Adrenal gland (tissue), 9 donors: ENCODE measurements at regions not wholly inside any gene's neighbourhood (a gene's known extent, or its start where the extent isn't known, plus 50 kb on each side); places are given as distances from the start of the nearest gene placed in this dataset.

Source experiments
- DNase-seq, 7 donors: peaks; one replicate each; pipeline ENCODE4 v3.0.0-alpha.2; 2019 to 2020
- H3K27ac ChIP-seq, 5 donors: fragments of 200-600 bp; sonication (generic) in 4 of 5; 1 replicate in 3 of 5; 2 replicates in 2 of 5; pipeline versions ENCODE4 v1.5.1 to v1.8.0; 2016 to 2020; ENCODE audit warnings: mild to moderate bottlenecking in 1 of 5
- H3K27me3 ChIP-seq: fragments of 200-600 bp; 2 replicates; pipeline ENCODE4 v1.8.0; 2021
- H3K36me3 ChIP-seq, 2 donors: fragments of 200-600 bp; replicated peaks in 1 of 2; 1 replicate in 1 of 2; 2 replicates in 1 of 2; pipeline versions ENCODE4 v1.5.1 to v1.8.0; 2018 to 2022
- H3K4me1 ChIP-seq, 2 donors: fragments of 200-600 bp; replicated peaks in 1 of 2; 1 replicate in 1 of 2; 2 replicates in 1 of 2; pipeline versions ENCODE4 v1.5.1 to v1.8.0; 2018 to 2021
- H3K4me3 ChIP-seq, 4 donors: fragments of 200-600 bp; sonication (generic) in 3 of 4; one replicate each; pipeline ENCODE4 v1.5.1; 2016 to 2018
- H3K9me3 ChIP-seq, 3 donors: fragments of 200-600 bp; sonication (generic) in 1 of 3; replicated peaks in 1 of 3; 1 replicate in 2 of 3; 2 replicates in 1 of 3; pipeline versions ENCODE4 v1.5.1 to v1.8.0; 2016 to 2021
- POLR2A ChIP-seq, 2 donors: fragments of 450-650 bp; IDR thresholded peaks; one replicate each; pipeline ENCODE4 v1.6.1; 2017; ENCODE audit warnings: antibody characterized with exemption in 2 of 2, mild to moderate bottlenecking in 2 of 2, moderate library complexity in 1 of 2
- whole genome bisulfite sequencing, 4 donors: extraction: QIAGEN DNeasy Blood & Tissue Kit in 2 of 4; methylation state at CpG; one replicate each; pipeline versions ENCODE4 v1.1.5 to v1.1.7; 2013 to 2017; 5-methylcytosine and 5-hydroxymethylcytosine counted together
- intact Hi-C, 2 donors: fragments of 100-400 bp; cut with DNase I; formaldehyde crosslinking; loops; one replicate each; pipeline versions ENCODE4 v1.14.1 to v1.15.0; 2022 to 2023
- TF ChIP-seq, protein P1 (sequence below), 6 experiments: fragments of 450-650 bp in 4 of 6; fragments of 200-600 bp in 2 of 6; sonication (generic) in 1 of 6; IDR thresholded peaks; 1 replicate in 5 of 6; 2 replicates in 1 of 6; pipeline versions ENCODE4 v1.5.1 to v1.8.0; 2016 to 2021; ENCODE audit warnings: antibody characterized with exemption in 6 of 6, mild to moderate bottlenecking in 2 of 6, moderate library complexity in 1 of 6
- donor health status: healthy with polysubstance abuse.
- donor health status: Bipolar disorder and iron deficiency.
- donor health status: DM: yes; HTN: yes; CAD: no.
- donor health status: DM: no; HTN: no; CAD: no.
- donor health status: DM: no; HTN: no; CAD: no.

DNA sequence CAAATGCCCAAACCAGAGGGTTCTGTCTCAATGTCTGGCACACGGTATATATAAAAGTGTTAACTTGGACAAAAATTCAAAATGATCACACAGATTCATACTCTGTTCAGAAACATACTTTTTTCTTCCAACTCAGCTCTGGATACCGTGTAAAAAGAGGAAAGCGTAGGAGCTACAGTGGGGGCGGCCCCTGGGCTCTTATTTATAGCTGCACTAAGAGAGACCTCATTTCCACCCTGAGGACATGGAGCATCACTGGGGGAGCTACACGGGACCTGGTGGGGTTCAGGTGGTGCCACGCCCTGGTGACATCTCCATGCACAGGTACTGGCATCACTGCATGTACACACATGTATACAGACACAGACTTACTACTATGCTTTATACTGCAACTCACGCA is 185.9 kb upstream of the FOXQ1 start:
- H3K27ac ChIP-seq, result no peak overlapping the region

DNA sequence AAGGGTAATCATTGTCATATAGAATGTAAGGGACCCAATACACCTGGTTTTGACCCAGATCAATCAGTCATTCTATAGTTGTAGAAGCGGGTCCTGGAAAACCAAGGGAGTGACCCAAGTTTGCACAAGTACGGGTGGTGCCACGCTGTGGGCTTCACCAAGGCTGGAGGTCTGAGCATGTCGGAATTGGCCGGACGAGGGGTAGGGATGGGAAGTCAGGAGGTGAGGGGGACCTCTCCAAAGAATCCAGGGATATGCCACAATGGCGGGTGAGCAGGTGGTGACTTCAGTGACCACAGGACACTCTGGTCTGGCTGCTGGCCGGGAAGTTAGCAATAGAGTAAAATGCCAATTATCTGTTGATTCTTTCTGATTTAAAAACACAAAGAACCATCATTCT is 186.6 kb upstream of the FOXQ1 start:
- DNase-seq, result no peak
- H3K4me1 ChIP-seq, result no peaks in the 10 kb centered on the region
- no peak overlapping the region for H3K4me3 ChIP-seq
- intact Hi-C loops, result no loop called here
- no peak overlapping the region for H3K27ac ChIP-seq
- WGBS, 4 donors, result 84 to 96% (median 91%) methylated on average over 8 of the region's 8 CpGs
- TF ChIP-seq POLR2A (IDR thresholded peaks at IDR 0.05), result no peak
- TF ChIP-seq, protein P1, sequence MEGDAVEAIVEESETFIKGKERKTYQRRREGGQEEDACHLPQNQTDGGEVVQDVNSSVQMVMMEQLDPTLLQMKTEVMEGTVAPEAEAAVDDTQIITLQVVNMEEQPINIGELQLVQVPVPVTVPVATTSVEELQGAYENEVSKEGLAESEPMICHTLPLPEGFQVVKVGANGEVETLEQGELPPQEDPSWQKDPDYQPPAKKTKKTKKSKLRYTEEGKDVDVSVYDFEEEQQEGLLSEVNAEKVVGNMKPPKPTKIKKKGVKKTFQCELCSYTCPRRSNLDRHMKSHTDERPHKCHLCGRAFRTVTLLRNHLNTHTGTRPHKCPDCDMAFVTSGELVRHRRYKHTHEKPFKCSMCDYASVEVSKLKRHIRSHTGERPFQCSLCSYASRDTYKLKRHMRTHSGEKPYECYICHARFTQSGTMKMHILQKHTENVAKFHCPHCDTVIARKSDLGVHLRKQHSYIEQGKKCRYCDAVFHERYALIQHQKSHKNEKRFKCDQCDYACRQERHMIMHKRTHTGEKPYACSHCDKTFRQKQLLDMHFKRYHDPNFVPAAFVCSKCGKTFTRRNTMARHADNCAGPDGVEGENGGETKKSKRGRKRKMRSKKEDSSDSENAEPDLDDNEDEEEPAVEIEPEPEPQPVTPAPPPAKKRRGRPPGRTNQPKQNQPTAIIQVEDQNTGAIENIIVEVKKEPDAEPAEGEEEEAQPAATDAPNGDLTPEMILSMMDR (IDR thresholded peaks at IDR 0.05), result no peak
- no peaks in the 10 kb centered on the region for H3K27me3 ChIP-seq
- H3K36me3 ChIP-seq, result no peaks in the 10 kb centered on the region
- H3K9me3 ChIP-seq, result no peaks in the 10 kb centered on the region

More for the DNA sequence above, 185.9 kb upstream of the FOXQ1 start:
- H3K27me3 ChIP-seq, result no peaks in the 10 kb centered on the region
- TF ChIP-seq, protein P1 (IDR thresholded peaks at IDR 0.05), result no peak
- no peak for TF ChIP-seq POLR2A (IDR thresholded peaks at IDR 0.05)
- H3K9me3 ChIP-seq, result no peaks in the 10 kb centered on the region
- 79 to 86% (median 84%) methylated on average over 7 of the region's 7 CpGs for whole genome bisulfite sequencing, 4 donors
- no peak overlapping the region for H3K4me3 ChIP-seq
- no peak for DNase-seq
- intact Hi-C loops, result no loop called here
- H3K4me1 ChIP-seq, result no peaks in the 10 kb centered on the region
- no peaks in the 10 kb centered on the region for H3K36me3 ChIP-seq

DNA sequence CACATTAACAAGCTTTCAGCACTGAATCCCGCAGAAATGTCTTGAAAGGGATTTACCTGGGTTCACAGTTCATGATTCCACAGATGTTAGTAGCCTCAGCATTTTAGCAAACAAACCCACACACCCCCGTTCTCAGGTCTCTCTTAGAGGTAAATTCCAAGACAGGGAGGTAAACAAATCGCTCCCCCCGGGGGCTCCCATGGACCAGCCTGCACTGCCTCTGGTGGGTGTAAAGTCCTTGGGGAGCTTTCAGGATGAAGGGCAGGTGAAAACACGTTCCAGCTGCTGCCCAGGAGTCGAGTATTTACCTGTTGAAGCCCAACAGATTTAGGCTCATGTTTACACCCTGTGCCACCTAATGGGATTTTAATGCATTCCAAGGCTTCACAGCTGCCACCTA is 187.0 kb upstream of the FOXQ1 start:
- H3K4me1 ChIP-seq, result no peaks in the 10 kb centered on the region
- WGBS, 4 donors, result 69 to 87% (median 74%) methylated on average over 6 of the region's 6 CpGs
- H3K36me3 ChIP-seq, result no peaks in the 10 kb centered on the region
- no peak for DNase-seq
- intact Hi-C loops, result no loop called here
- H3K27me3 ChIP-seq, result no peaks in the 10 kb centered on the region
- H3K9me3 ChIP-seq, result no peaks in the 10 kb centered on the region
- TF ChIP-seq, protein P1 (IDR thresholded peaks at IDR 0.05), result no peak
- no peak for TF ChIP-seq POLR2A (IDR thresholded peaks at IDR 0.05)
- H3K27ac ChIP-seq, result no peak overlapping the region
- no peak overlapping the region for H3K4me3 ChIP-seq

DNA sequence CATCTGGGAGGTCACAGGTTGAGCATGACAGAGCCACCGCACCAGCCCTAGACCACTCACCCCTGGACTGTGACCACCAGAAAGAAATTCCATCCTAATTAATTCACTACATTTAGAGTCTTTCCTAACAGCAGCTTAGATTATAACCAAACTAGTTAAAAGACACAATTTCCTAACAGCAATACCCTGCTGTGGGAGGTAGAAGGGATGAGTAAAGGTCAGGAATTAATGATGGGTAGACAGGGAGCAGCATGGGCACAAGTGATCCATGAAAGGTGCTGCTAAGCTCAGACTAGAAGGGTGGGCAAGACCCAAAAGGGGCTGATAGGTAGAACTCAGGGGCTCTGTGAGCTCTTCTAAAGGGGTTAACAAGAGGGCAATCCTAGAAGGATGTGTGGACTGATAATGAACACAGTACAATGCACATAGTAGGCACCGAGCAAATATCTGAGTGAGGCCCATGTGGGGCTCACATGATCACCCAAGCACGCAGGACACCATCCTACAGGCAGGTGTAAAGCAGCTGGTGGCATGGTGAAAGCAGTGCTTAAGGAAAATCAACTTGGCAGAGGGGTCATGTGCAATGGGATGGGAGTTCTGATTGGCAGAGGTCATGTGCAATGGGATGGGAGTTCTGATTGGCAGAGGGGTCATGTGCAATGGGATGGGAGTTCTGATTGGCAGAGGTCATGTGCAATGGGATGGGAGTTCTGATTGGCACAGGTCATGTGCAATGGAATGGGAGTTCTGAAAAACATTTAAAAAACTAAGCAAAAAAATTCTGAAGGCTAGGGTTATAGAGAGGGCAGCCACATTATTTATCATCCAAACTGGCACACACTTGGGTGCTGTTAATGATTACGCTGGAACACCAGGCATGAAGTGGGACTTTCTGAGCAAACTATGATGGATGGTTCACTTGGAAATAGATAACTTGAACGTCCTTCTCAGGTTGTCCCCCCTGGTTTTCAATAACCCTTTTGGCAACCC is 188.2 kb upstream of the FOXQ1 start:
- no peak for DNase-seq
- no peaks in the 10 kb centered on the region for H3K4me1 ChIP-seq
- no peaks in the 10 kb centered on the region for H3K27me3 ChIP-seq
- intact Hi-C loops, result no loop called here
- no peak overlapping the region for H3K27ac ChIP-seq
- 68 to 81% (median 77%) methylated on average over 5 of the region's 5 CpGs for WGBS, 4 donors
- TF ChIP-seq, protein P1 (IDR thresholded peaks at IDR 0.05), result no peak
- no peak for TF ChIP-seq POLR2A (IDR thresholded peaks at IDR 0.05)
- no peaks in the 10 kb centered on the region for H3K9me3 ChIP-seq
- no peak overlapping the region for H3K4me3 ChIP-seq
- no peaks in the 10 kb centered on the region for H3K36me3 ChIP-seq
